Astrocyte of the cerebellum (primary cell): ENCODE measurements at regions not wholly inside any gene's neighbourhood (a gene's known extent, or its start where the extent isn't known, plus 50 kb on each side); places are given as distances from the start of the nearest gene placed in this dataset.

Experiments
- DNase-seq: peaks from one replicate; pipeline ENCODE4 v3.0.0-alpha.2; 2011; ENCODE audit warnings: low read depth
- H3K4me3 ChIP-seq: 2 replicates; pipeline ENCODE4 v1.5.1; 2011; ENCODE audit warnings: mild to moderate bottlenecking, low read depth, low read length, moderate library complexity
- CTCF ChIP-seq: IDR thresholded peaks from 2 replicates; pipeline ENCODE4 v1.5.1; 2012; ENCODE audit warnings: low read length, low read depth, moderate library complexity, mild to moderate bottlenecking; ENCODE audit errors: missing control alignments
- in situ Hi-C: cut with HindIII; loops from 2 replicates; pipeline ENCODE4 v1.10.0; 2017; ENCODE audit warnings: low sequenced_read_pairs

GRCh38 chr17:73987395-73987794 lies 216.1 kb upstream of the RPL38 start:
- no peak for DNase-seq
- TF ChIP-seq CTCF: no peak
- H3K4me3 ChIP-seq: no peak overlapping the region
- in situ Hi-C loops: no loop called here

- DNase-seq: no peak
- in situ Hi-C loops: no loop called here
- H3K4me3 ChIP-seq: no peak overlapping the region
- no peak for TF ChIP-seq CTCF
Observed at GRCh38 chr17:73987845-73988509, 215.5 kb upstream of the RPL38 start.

- no peak for TF ChIP-seq CTCF
- in situ Hi-C loops: no loop called here
- DNase-seq: no peak
- no peak overlapping the region for H3K4me3 ChIP-seq
Observed at GRCh38 chr17:73989671-73990070, 213.8 kb upstream of the RPL38 start.

GRCh38 chr17:73990290-73990689 lies 213.2 kb upstream of the RPL38 start:
- TF ChIP-seq CTCF: no peak
- no peak overlapping the region for H3K4me3 ChIP-seq
- no peak for DNase-seq
- in situ Hi-C loops: no loop called here

- DNase-seq: no peak
- H3K4me3 ChIP-seq: no peak overlapping the region
- in situ Hi-C loops: no loop called here
- TF ChIP-seq CTCF: no peak
Observed at GRCh38 chr17:73991260-73991659, 212.2 kb upstream of the RPL38 start.

GRCh38 chr17:73994946-73995345 lies 208.5 kb upstream of the RPL38 start:
- no peak for TF ChIP-seq CTCF
- DNase-seq: no peak
- in situ Hi-C loops: loop anchor here (5.0 kb wide), 1 partner anchor 77 kb away; no protein-coding TSS in a partner anchor
- no peak overlapping the region for H3K4me3 ChIP-seq
